ENCODE measurements at regions not wholly inside any gene's neighbourhood (a gene's known extent, or its start where the extent isn't known, plus 50 kb on each side); places are given as distances from the start of the nearest gene placed in this dataset.

DNA sequence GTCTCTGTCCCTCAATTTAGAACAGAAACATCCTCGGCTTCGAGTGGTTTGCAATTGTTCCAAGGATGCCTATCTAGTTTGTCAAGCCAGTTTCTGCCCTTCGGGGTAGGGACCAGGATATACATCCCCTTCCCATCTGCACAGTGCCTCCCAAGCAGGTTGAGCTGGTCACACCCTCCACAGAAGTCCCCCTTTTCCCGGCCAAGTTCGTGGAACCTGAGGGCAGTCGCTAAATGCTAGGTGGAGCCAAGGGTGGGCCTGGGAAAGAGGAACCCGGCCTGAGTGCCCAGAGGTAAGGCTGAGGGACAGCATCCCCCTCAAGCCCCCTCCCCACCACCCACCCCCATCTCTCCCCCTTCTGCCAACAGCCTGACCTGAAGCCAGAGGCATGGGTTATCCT is 62.4 kb upstream of the NANOS1 start:
- no peak overlapping the region for H3K4me3 ChIP-seq (ENCODE audit: low read depth in 1 of 3, low read length in 3 of 3)
- H3K9me3 ChIP-seq (ENCODE audit: control insufficient read depth in 4 of 4, low read length in 3 of 4): no peaks in the 10 kb centered on the region
- no peak overlapping the region for H3K9ac ChIP-seq (ENCODE audit: low read depth in 1 of 2, low read length in 2 of 2)
- 80% methylated on average over 7 of the region's 7 CpGs for WGBS
- no peak for DNase-seq (ENCODE audit: low spot score)
- TF ChIP-seq FOXA1 (IDR thresholded peaks at IDR 0.05) (no peak), JUND (IDR thresholded peaks at IDR 0.05) (no peak), RXRA (IDR thresholded peaks at IDR 0.05) (no peak), RAD21 (IDR thresholded peaks at IDR 0.05) (no peak), CTCF (IDR thresholded peaks at IDR 0.05; ENCODE audit: low read depth, low read length, missing input control) (no peak), HNF4G (IDR thresholded peaks at IDR 0.05) (no peak), HNF4A (conservative IDR thresholded peaks at IDR 0.05) (no peak), TAF1 (conservative IDR thresholded peaks at IDR 0.05) (no peak), GABPA (IDR thresholded peaks at IDR 0.05 in 1 of 2, conservative IDR thresholded peaks at IDR 0.05 in 1 of 2) (no peak), NR2F2 (IDR thresholded peaks at IDR 0.05) (no peak), SP1 (IDR thresholded peaks at IDR 0.05) (no peak), FOXA2 (IDR thresholded peaks at IDR 0.05) (no peak), YY1 (IDR thresholded peaks at IDR 0.05) (no peak), EGR1 (IDR thresholded peaks at IDR 0.05; ENCODE audit: low read depth in 2 of 2) (no peak)
- TF ChIP-seq, protein P1, sequence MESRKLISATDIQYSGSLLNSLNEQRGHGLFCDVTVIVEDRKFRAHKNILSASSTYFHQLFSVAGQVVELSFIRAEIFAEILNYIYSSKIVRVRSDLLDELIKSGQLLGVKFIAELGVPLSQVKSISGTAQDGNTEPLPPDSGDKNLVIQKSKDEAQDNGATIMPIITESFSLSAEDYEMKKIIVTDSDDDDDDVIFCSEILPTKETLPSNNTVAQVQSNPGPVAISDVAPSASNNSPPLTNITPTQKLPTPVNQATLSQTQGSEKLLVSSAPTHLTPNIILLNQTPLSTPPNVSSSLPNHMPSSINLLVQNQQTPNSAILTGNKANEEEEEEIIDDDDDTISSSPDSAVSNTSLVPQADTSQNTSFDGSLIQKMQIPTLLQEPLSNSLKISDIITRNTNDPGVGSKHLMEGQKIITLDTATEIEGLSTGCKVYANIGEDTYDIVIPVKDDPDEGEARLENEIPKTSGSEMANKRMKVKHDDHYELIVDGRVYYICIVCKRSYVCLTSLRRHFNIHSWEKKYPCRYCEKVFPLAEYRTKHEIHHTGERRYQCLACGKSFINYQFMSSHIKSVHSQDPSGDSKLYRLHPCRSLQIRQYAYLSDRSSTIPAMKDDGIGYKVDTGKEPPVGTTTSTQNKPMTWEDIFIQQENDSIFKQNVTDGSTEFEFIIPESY (IDR thresholded peaks at IDR 0.05): no peak
- TF ChIP-seq, protein P2, sequence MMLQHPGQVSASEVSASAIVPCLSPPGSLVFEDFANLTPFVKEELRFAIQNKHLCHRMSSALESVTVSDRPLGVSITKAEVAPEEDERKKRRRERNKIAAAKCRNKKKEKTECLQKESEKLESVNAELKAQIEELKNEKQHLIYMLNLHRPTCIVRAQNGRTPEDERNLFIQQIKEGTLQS (IDR thresholded peaks at IDR 0.05): no peak
- TF ChIP-seq, protein P3, sequence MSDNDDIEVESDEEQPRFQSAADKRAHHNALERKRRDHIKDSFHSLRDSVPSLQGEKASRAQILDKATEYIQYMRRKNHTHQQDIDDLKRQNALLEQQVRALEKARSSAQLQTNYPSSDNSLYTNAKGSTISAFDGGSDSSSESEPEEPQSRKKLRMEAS (IDR thresholded peaks at IDR 0.05): no peak
- TF ChIP-seq, protein P4, sequence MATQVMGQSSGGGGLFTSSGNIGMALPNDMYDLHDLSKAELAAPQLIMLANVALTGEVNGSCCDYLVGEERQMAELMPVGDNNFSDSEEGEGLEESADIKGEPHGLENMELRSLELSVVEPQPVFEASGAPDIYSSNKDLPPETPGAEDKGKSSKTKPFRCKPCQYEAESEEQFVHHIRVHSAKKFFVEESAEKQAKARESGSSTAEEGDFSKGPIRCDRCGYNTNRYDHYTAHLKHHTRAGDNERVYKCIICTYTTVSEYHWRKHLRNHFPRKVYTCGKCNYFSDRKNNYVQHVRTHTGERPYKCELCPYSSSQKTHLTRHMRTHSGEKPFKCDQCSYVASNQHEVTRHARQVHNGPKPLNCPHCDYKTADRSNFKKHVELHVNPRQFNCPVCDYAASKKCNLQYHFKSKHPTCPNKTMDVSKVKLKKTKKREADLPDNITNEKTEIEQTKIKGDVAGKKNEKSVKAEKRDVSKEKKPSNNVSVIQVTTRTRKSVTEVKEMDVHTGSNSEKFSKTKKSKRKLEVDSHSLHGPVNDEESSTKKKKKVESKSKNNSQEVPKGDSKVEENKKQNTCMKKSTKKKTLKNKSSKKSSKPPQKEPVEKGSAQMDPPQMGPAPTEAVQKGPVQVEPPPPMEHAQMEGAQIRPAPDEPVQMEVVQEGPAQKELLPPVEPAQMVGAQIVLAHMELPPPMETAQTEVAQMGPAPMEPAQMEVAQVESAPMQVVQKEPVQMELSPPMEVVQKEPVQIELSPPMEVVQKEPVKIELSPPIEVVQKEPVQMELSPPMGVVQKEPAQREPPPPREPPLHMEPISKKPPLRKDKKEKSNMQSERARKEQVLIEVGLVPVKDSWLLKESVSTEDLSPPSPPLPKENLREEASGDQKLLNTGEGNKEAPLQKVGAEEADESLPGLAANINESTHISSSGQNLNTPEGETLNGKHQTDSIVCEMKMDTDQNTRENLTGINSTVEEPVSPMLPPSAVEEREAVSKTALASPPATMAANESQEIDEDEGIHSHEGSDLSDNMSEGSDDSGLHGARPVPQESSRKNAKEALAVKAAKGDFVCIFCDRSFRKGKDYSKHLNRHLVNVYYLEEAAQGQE (IDR thresholded peaks at IDR 0.05): no peak
- no peaks in the 10 kb centered on the region for H3K4me1 ChIP-seq (ENCODE audit: control insufficient read depth in 4 of 4, insufficient read depth in 4 of 4, low read length in 3 of 4)
- H3K27ac ChIP-seq (ENCODE audit: low read depth in 1 of 2, low read length in 2 of 2): no peak overlapping the region
- H3K27me3 ChIP-seq (ENCODE audit: control insufficient read depth in 4 of 4, insufficient read depth in 4 of 4, low read length in 3 of 4): no peaks in the 10 kb centered on the region
- H3K36me3 ChIP-seq (ENCODE audit: control insufficient read depth in 4 of 4, insufficient read depth in 3 of 4, low read depth in 1 of 4, low read length in 3 of 4): no peaks in the 10 kb centered on the region
